ENCODE measurements at regions not wholly inside any gene's neighbourhood (a gene's known extent, or its start where the extent isn't known, plus 50 kb on each side); places are given as distances from the start of the nearest gene placed in this dataset.

GRCh38 chr11:45518141-45518832 is 147.1 kb downstream of the CHST1 start:
- no peak for DNase-seq (ENCODE audit: low read depth)

DNA sequence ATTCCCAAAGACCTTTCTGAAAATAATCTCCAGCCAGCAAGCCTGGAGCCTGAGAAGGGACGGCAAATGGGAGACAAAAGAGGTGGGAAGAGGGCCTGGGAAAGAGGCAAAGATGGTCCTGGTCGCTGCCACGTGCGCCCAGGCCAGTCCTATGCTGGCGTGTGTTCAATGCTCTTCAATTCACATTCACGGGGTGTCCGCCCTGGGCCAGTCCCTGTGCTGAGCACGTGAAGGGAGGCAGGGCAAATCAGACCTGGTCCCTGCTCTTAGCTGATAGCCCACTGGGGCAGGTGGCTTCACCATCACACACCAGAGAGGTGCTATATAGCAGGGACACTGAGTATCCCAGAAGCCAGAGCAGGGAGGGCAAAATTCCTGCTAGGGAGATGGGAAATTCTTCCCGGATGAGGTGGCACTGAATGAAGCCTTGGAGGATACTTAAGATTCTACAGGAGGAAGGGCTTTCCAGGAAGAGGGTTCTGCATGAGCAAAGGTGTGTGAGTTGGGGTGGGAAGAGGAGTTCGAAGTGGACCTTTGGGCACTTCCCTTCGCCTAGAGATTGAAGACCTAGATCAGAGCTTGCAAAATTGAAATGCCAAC is 148.2 kb downstream of the CHST1 start:
- DNase-seq (ENCODE audit: low read depth): no peak

- DNase-seq (ENCODE audit: low read depth): no peak
Measured at GRCh38 chr11:45513821-45514340, 151.5 kb downstream of the CHST1 start.

- no peak for DNase-seq (ENCODE audit: low read depth)
Measured at GRCh38 chr11:45512471-45513148, 152.8 kb downstream of the CHST1 start.

DNA sequence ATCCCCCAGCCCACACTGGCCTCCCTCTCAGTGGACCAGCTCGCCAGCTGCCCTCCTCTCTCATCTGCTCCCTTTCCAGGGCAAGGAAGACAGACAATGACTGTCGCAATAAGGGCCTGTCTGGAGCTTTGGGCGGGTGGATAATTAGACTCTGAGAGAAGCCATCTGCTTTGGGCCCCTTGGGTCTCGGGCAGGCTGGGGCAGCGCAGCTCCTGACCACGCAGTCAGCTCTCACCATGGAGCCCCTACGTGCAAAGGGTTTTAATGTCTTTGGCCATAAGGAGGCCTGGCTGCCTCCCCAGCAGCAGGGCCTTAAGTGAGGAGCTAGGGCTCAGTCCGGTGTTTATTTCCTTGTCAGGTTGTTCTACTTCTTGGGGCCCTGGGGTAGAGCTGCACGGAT is 153.9 kb downstream of the CHST1 start:
- no peak for DNase-seq (ENCODE audit: low read depth)

- DNase-seq (ENCODE audit: low read depth): no peak
Measured at GRCh38 chr11:45507916-45508315, 157.5 kb downstream of the CHST1 start.

GRCh38 chr11:45503311-45503710 is 162.1 kb downstream of the CHST1 start:
- DNase-seq (ENCODE audit: low read depth): no peak

DNA sequence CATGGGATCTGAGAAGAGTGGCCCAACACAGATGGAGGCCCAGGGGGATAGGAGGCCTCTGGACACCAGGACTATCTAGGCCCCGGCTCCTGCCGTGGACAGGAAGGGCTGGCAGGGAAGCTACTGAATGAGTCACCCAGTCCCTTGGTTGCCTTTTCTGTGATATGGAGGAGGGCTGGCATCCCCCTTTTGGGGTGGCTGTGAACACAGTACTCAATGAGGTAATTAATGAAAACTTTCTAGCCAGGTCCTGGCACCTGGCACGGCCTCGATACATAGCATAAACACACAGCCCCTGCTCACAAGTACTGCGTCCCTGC is 163.2 kb downstream of the CHST1 start:
- no peak for DNase-seq (ENCODE audit: low read depth)

DNA sequence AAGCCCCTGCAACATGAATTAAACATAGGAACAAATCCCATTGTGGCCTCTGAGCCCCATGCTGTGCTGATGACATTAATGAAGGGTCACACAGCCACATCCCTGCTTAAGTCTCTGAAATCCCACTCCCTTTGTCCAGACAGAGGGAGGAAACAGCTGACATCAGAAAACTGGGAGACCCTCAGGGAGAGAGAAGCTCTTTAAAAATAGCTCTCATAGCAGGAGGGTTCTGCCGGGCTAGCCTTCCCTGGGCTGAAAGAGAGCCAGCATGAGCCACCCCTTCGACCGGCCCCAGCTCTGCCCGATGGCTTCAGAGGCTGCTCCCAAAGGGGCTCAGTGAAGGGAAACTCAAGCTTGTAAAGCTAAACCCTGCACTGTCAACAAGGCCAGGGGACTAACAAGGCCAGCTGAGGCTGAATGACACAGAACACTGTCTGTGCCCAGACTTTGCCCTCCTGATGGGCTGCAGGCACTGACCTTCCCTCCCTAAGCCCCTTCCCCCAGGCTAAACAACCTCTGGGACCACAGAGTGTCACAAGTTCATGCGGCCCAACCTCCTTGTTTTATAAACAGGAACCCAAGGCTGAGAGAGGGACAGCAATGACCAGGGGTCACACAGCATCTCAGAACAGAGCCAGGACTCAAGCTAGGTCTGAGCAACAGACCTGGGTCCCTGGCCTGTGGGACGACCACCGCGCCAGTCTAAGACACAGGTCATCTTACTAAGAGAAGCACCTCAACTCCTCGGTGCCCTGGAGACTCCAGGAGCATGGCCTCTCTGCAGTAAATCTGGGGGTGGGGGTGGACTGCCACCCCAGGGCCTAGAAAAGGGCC is 163.8 kb downstream of the CHST1 start:
- DNase-seq (ENCODE audit: low read depth): no peak

DNA sequence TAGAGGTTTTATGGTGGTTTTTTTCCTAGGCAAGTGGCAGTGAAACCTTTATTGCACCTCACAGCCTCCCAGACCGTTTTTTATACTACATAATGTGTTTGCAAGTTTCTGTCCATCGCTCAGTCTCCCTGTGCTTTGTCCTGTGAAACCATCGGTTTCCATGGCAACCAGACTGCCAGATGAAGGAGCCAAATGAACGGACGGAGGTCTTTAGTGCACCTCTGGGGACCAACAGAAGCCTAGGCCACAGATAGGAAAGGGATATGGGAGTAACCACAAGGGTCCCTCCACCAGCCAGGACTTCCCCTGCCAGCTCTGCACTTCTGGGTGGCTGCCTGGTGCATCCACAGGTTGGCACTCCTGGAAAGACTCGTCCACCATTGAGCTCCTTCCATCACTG is 165.0 kb downstream of the CHST1 start:
- no peak for DNase-seq (ENCODE audit: low read depth)

GRCh38 chr11:45494738-45495137 is 170.7 kb downstream of the CHST1 start:
- DNase-seq (ENCODE audit: low read depth): no peak

- no peak for DNase-seq (ENCODE audit: low read depth)
Measured at GRCh38 chr11:45489281-45489905, 176.0 kb downstream of the CHST1 start.

- no peak for DNase-seq (ENCODE audit: low read depth)
Measured at GRCh38 chr11:45486461-45486860, 179.0 kb downstream of the CHST1 start.

DNA sequence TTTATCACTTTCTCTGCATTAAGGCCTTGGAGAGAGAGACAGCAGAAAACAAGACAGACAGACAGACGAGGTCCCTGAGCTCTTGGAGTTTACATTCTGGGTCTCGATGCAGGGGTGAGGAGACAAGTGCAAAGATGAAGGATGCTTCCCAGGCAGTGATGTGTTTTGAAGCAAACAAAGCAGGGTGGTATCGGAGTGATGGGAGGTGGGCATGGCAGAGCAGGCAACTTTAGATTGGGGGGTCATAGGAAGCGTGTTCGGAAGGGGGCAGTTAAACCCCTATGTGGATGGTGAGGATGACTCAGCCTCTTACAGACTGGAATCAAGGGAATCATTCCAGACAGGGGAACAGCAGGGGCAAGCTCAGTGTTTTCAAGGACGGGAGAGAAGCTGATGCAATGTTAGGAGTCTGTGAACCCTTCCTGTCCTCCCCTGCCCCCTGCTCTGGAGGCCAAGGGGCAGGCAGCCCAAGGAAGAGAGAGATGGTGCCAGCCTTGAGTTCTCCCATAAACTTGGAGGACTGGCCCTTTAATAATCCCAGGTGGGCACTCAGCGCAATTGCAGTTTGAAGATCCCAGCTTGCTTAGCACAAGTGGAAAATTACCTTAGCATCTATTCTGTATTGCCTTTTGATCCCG is 180.2 kb downstream of the CHST1 start:
- DNase-seq (ENCODE audit: low read depth): no peak

- DNase-seq (ENCODE audit: low read depth): no peak
Measured at GRCh38 chr11:45484326-45484883, 181.0 kb downstream of the CHST1 start.

DNA sequence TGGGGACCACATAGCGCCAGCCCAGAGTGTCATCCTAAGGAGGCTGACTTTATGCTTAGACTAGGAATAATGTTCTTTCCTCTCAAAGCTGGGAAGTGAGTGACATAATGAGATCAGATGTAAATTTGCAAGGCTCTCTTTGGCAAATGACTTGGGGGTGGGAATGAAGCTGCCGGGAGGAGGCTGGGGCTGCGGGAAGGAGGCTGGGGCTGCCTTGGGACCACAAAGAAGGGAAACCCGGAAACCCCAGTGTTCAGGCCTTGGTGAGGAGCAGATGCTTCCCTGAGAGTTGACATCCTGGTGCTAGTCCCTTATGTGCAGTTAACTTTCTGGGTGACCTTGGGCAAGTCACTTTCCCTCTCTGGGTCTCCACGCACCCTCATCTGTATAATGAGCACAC is 182.0 kb downstream of the CHST1 start:
- no peak for DNase-seq (ENCODE audit: low read depth)

GRCh38 chr11:45482331-45482730 is 183.1 kb downstream of the CHST1 start:
- no peak for DNase-seq (ENCODE audit: low read depth)

DNA sequence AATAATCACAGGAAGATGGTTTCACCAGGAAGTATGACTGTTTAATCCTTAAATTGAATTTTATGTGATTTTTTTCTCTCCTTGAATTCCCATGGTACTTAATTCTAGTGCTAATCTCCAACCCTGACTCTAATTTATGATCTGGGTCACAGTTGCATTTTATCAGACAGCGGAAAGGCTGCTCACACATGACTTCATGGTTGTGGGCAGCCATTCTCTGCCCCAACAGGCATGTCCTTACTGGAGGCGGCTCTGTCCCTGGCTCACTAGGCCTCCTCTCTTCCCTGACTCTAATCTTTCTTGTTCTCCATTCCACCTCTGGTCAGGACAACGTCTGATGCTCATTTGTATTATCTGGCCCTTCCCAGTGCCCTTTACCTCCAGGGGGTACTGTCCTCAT is 184.4 kb downstream of the CHST1 start:
- DNase-seq (ENCODE audit: low read depth): no peak

DNA sequence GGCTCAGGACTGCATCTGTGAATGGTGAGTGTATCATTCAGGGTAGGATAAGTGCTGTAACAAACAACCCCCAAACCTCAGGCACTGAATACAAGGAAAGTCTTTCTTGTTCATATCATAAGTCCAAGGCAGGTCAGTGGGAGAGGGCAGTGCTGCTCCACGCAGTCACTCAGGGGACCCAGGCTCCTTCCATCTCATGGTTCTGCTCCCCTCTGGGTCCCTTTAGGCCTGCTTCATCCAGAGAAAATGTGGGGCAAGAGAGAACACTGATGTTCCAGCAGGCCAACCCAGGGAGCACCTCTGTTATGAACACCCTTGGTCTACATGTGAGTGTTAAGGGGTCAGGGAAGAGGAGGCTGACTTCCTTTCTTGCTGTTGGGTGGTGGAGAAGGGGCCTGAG is 187.8 kb downstream of the CHST1 start:
- DNase-seq (ENCODE audit: low read depth): no peak

DNA sequence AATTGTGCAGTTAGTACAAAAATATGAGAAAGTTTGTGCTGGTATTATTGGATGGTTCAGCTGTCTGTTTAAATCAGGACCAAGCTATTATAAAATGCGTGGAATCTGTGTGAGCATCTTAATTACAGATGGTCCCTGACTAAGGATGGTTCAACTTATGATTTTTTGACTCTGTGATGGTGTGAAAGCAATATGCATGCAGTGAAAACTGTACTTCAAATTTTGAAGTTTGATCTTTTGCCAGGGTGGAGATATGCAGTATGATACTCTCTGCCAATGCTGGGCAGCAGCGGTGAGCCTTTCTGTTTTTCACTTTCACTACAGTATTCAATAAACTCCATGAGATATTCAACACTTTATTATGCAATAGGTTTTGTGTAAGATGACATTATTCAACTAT is 189.3 kb downstream of the CHST1 start:
- no peak for DNase-seq (ENCODE audit: low read depth)

- DNase-seq (ENCODE audit: low read depth): no peak
Measured at GRCh38 chr11:45475173-45475572, 189.0 kb upstream of the SYT13 start.
